Upper lobe of right lung (tissue), 1 donor: ENCODE measurements at regions not wholly inside any gene's neighbourhood (a gene's known extent, or its start where the extent isn't known, plus 50 kb on each side); places are given as distances from the start of the nearest gene placed in this dataset.
"Not testable (repeated sequence)": the region's sequence is repeated elsewhere in the genome, so short reads cannot be mapped to it uniquely, and the experiment has no call there.

Experiments used
- ATAC-seq: fragments of 200-7000 bp; cut with Tn5 transposase; one replicate; pipeline ENCODE4 v1.9.1; 2020; ENCODE audit warnings: mild to moderate bottlenecking, moderate library complexity
- DNase-seq: peaks from one replicate; pipeline ENCODE4 v3.0.0-alpha.2; 2020
- H3K27ac ChIP-seq: fragments of 200-600 bp; one replicate; pipeline ENCODE4 v1.8.0; 2022
- H3K27me3 ChIP-seq: fragments of 200-600 bp; one replicate; pipeline ENCODE4 v1.8.0; 2022; ENCODE audit warnings: mild to moderate bottlenecking
- H3K36me3 ChIP-seq: fragments of 200-600 bp; one replicate; pipeline ENCODE4 v1.8.0; 2022
- H3K4me1 ChIP-seq: fragments of 200-600 bp; one replicate; pipeline ENCODE4 v1.8.0; 2022
- H3K4me3 ChIP-seq: fragments of 200-600 bp; one replicate; pipeline ENCODE4 v1.8.0; 2022; ENCODE audit warnings: mild to moderate bottlenecking
- H3K9me3 ChIP-seq: fragments of 200-600 bp; one replicate; pipeline ENCODE4 v1.8.0; 2022
- CTCF ChIP-seq: fragments of 200-600 bp; IDR thresholded peaks from one replicate; pipeline ENCODE4 v1.8.0; 2022; ENCODE audit warnings: antibody characterized with exemption
- intact Hi-C: fragments of 100-400 bp; cut with DNase I; formaldehyde crosslinking; loops from one replicate; pipeline ENCODE4 v1.11.0; 2022
- donor health status: DM: no; HTN: yes; CAD: no; lungs with severe emphysema.

- no peak for TF ChIP-seq CTCF
- Histone ChIP-seq H3K36me3 (no peaks in the 10 kb centered on the region), H3K4me3 (no peak overlapping the region), H3K27ac (no peak overlapping the region), H3K27me3 (no peaks in the 10 kb centered on the region), H3K9me3 (no peaks in the 10 kb centered on the region), H3K4me1 (no peaks in the 10 kb centered on the region)
- ATAC-seq (no peak), DNase-seq (no peak)
- intact Hi-C loops = no loop called here
Observed at GRCh38 chr13:65500481-65500880, 1729.7 kb downstream of the PCDH9 start.

GRCh38 chr13:65499256-65499655, 1730.9 kb downstream of the PCDH9 start:
- no peak overlapping the region for H3K27ac ChIP-seq
- no peak overlapping the region for H3K4me3 ChIP-seq
- no peaks in the 10 kb centered on the region for H3K4me1 ChIP-seq
- TF ChIP-seq CTCF = no peak
- no peaks in the 10 kb centered on the region for H3K36me3 ChIP-seq
- intact Hi-C loops = no loop called here
- DNase-seq = no peak
- H3K27me3 ChIP-seq = no peaks in the 10 kb centered on the region
- no peaks in the 10 kb centered on the region for H3K9me3 ChIP-seq
- ATAC-seq = no peak

GRCh38 chr13:65497265-65497664, 1732.9 kb downstream of the PCDH9 start:
- no peak for TF ChIP-seq CTCF
- Histone ChIP-seq H3K4me1 (no peaks in the 10 kb centered on the region), H3K36me3 (no peaks in the 10 kb centered on the region), H3K27me3 (no peaks in the 10 kb centered on the region), H3K9me3 (no peaks in the 10 kb centered on the region), H3K4me3 (no peak overlapping the region), H3K27ac (no peak overlapping the region)
- intact Hi-C loops = no loop called here
- DNase-seq = no peak
- no peak for ATAC-seq

GRCh38 chr13:65490725-65491124, 1739.4 kb downstream of the PCDH9 start:
- H3K27ac ChIP-seq, H3K4me1 ChIP-seq, DNase-seq, H3K9me3 ChIP-seq, ATAC-seq, H3K36me3 ChIP-seq, H3K27me3 ChIP-seq, H3K4me3 ChIP-seq, intact Hi-C loops: not testable (repeated sequence)

GRCh38 chr13:65488606-65489005, 1741.5 kb downstream of the PCDH9 start:
- ATAC-seq (no peak), DNase-seq (no peak)
- Histone ChIP-seq H3K9me3 (no peaks in the 10 kb centered on the region), H3K27ac (no peak overlapping the region), H3K4me3 (no peak overlapping the region), H3K27me3 (no peaks in the 10 kb centered on the region), H3K36me3 (no peaks in the 10 kb centered on the region), H3K4me1 (no peaks in the 10 kb centered on the region)
- intact Hi-C loops = no loop called here
- TF ChIP-seq CTCF = no peak

GRCh38 chr13:65479692-65480091, 1750.4 kb downstream of the PCDH9 start:
- H3K36me3 ChIP-seq = no peaks in the 10 kb centered on the region

More at GRCh38 chr13:65479692-65480091, 1750.4 kb downstream of the PCDH9 start:
- Histone ChIP-seq H3K4me1 (no peaks in the 10 kb centered on the region), H3K27ac (no peak overlapping the region), H3K9me3 (no peaks in the 10 kb centered on the region), H3K4me3 (no peak overlapping the region), H3K27me3 (no peaks in the 10 kb centered on the region)
- DNase-seq = no peak
- no peak for ATAC-seq
- intact Hi-C loops = no loop called here
- TF ChIP-seq CTCF = no peak
